Cardiac muscle cell (in vitro differentiated cells and primary cell): ENCODE measurements at regions not wholly inside any gene's neighbourhood (a gene's known extent, or its start where the extent isn't known, plus 50 kb on each side); places are given as distances from the start of the nearest gene placed in this dataset.

Experiments used
- DNase-seq, 2 donors: peaks; one replicate each; pipeline versions ENCODE4 v3.0.0 to v3.0.0-alpha.2; 2010 to 2017; ENCODE audit warnings: low read depth in 1 of 2, low spot score in 1 of 2
- H3K27ac ChIP-seq: fragments of 200-600 bp; sonication (generic); 2 replicates; pipeline ENCODE4 v1.5.1; 2016
- H3K27me3 ChIP-seq: fragments of 200-600 bp; sonication (generic); 2 replicates; pipeline ENCODE4 v1.6.0; 2016; ENCODE audit warnings: control low read depth
- H3K36me3 ChIP-seq: fragments of 200-600 bp; sonication (generic); 2 replicates; pipeline ENCODE4 v1.5.1; 2016; ENCODE audit warnings: control low read depth
- H3K4me1 ChIP-seq: fragments of 200-600 bp; sonication (generic); 2 replicates; pipeline ENCODE4 v1.8.1; 2017; ENCODE audit warnings: low read depth, mild to moderate bottlenecking, mixed run types
- H3K4me3 ChIP-seq: fragments of 200-600 bp; sonication (generic); 2 replicates; pipeline ENCODE4 v1.5.1; 2016; ENCODE audit warnings: mild to moderate bottlenecking
- H3K9me3 ChIP-seq: fragments of 200-600 bp; sonication (generic); 2 replicates; pipeline ENCODE4 v1.5.1; 2017; ENCODE audit warnings: low read depth, mild to moderate bottlenecking, control low read depth
- TF ChIP-seq, protein P1 (sequence below): IDR thresholded peaks from 2 replicates; pipeline ENCODE4 v1.5.1; 2012; ENCODE audit warnings: low read depth, mild to moderate bottlenecking, low read length

DNA sequence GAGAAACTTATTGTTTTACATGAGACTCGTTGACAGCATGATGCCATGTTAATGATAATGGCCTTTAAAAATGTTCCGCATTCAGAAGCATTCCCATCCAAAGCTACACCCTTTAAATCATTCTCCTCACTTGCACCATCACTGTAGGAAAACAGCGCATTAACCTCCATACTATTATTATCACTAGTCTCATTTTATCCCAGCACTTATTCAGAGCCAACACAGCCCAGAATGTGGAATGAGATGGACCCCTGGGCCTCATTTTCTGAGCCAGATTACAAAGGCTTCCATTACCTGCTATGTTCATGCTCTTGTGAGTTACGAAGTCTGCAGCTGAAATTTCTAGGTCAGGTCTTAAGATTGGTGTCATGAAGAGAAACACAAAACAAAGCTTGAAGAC lies 159.4 kb downstream of the HS3ST3A1 start:
- Histone ChIP-seq H3K4me1 (no peaks in the 10 kb centered on the region), H3K4me3 (no peak overlapping the region), H3K9me3 (no peaks in the 10 kb centered on the region), H3K27ac (no peak overlapping the region), H3K36me3 (no peaks in the 10 kb centered on the region), H3K27me3 (no peaks in the 10 kb centered on the region)
- DNase-seq: no peak
- TF ChIP-seq, protein P1, sequence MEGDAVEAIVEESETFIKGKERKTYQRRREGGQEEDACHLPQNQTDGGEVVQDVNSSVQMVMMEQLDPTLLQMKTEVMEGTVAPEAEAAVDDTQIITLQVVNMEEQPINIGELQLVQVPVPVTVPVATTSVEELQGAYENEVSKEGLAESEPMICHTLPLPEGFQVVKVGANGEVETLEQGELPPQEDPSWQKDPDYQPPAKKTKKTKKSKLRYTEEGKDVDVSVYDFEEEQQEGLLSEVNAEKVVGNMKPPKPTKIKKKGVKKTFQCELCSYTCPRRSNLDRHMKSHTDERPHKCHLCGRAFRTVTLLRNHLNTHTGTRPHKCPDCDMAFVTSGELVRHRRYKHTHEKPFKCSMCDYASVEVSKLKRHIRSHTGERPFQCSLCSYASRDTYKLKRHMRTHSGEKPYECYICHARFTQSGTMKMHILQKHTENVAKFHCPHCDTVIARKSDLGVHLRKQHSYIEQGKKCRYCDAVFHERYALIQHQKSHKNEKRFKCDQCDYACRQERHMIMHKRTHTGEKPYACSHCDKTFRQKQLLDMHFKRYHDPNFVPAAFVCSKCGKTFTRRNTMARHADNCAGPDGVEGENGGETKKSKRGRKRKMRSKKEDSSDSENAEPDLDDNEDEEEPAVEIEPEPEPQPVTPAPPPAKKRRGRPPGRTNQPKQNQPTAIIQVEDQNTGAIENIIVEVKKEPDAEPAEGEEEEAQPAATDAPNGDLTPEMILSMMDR: no peak

DNA sequence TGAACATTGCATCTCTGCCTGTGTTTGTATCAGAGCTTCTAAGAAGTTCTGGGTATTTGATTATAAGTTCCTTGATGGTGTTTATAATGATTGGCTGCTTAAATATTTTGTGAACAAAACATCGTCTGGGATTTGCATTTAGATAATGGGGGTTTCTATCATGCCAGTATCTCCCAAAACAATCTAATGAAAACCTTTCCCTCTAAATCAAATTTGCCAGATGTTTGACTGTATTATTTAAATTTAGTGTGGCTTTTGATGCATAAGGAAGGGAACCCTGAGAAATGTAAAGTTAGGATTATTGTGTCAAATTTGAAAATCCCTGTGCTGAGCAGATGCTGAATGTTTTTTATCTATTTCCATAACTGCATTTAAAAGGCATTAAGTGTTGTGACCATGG lies 159.9 kb downstream of the HS3ST3A1 start:
- TF ChIP-seq, protein P1: no peak
- Histone ChIP-seq H3K9me3 (no peaks in the 10 kb centered on the region), H3K4me1 (no peaks in the 10 kb centered on the region), H3K27me3 (no peaks in the 10 kb centered on the region), H3K36me3 (no peaks in the 10 kb centered on the region), H3K27ac (no peak overlapping the region), H3K4me3 (no peak overlapping the region)
- DNase-seq: no peak

DNA sequence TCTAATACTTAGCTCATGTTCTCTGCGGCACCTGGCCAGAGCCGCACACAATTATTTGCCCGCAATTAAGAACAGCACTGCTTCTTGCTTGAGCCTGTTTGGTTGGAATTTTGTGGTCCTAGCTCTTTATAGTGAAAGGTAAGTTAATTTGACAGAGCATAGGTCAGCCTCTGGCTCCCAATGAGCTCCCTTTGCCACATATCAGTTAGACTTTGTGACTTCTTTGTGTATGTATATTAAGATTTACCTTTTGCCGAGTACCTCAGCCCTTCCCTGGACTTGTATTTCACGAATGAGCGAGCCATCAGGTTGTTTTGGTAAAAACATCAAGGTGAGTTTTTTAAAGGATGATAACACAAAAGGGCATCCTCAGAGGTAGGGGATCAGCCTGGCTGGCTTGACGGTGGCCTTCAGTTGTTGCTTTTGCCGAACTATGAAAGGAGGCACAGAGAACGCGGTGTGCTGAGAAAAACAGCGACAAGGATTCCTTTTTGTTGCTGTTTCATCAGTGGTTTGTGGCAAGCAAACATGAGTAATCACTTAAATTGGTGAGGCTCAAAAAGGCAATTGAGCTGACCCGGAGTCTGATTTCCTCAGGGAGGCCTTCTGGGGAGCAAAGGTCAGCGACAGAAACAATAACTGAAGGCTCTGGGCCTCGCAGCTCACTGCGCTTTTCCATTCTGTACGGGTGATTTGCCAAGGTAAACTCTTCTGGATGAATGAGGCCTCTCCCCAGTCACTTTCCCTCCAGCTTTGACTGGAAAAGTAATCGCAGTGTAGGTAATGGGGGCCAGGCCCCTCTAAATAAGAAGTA lies 163.6 kb downstream of the HS3ST3A1 start:
- Histone ChIP-seq H3K4me3 (no peak overlapping the region), H3K36me3 (no peaks in the 10 kb centered on the region), H3K27me3 (no peaks in the 10 kb centered on the region), H3K27ac (no peak overlapping the region), H3K4me1 (no peaks in the 10 kb centered on the region), H3K9me3 (no peaks in the 10 kb centered on the region)
- TF ChIP-seq, protein P1: no peak
- DNase-seq: no peak

DNA sequence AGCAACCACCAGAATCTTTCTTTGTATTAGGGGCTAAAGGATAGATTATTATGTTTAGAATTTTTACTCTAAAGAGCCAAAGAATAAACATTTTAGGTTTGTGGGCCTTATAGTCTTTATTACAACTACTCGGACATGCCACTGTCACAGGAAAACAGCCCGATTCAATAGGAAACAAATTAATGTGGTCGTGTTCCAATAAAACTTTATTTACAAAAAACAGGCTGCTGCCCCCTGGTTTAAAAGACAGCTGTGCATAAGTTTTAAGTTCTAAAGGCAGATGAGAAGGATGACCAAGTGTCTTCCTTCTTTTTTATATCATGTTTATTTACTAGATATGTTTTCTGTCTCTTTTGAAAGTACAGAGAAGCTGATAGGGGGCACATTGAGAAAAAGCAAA lies 166.5 kb downstream of the HS3ST3A1 start:
- no peaks in the 10 kb centered on the region for H3K27me3 ChIP-seq
- no peak overlapping the region for H3K27ac ChIP-seq
- H3K4me1 ChIP-seq: no peaks in the 10 kb centered on the region
- no peaks in the 10 kb centered on the region for H3K36me3 ChIP-seq
- H3K4me3 ChIP-seq: no peak overlapping the region
- DNase-seq: no peak
- no peaks in the 10 kb centered on the region for H3K9me3 ChIP-seq
- TF ChIP-seq, protein P1: no peak

DNA sequence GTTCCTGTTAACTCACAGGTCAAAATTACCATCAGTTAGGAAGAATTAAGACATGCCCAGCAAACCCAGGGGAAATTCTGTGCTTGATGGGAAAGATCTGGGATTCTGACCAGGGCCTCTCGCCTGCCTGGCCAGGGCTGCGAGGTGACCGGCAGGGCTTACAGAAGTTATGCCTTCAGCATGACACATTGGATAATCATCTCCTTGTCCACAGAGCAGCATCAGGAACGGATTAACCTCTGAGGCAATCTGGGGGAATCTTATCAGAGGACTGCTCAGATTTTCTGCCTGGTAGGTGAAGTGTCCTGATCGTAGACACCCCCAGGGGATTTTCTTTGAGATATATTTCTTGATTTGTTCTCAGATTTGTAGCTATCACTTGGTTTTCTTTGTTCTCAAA lies 172.5 kb downstream of the HS3ST3A1 start:
- TF ChIP-seq, protein P1: no peak
- Histone ChIP-seq H3K36me3 (no peaks in the 10 kb centered on the region), H3K4me1 (no peaks in the 10 kb centered on the region), H3K27ac (no peak overlapping the region), H3K4me3 (no peak overlapping the region), H3K9me3 (no peaks in the 10 kb centered on the region), H3K27me3 (no peaks in the 10 kb centered on the region)
- peak in 1 of 2 donors; percentile 62 for DNase-seq
